ENCODE measurements at regions not wholly inside any gene's neighbourhood (a gene's known extent, or its start where the extent isn't known, plus 50 kb on each side); places are given as distances from the start of the nearest gene placed in this dataset.

DNA sequence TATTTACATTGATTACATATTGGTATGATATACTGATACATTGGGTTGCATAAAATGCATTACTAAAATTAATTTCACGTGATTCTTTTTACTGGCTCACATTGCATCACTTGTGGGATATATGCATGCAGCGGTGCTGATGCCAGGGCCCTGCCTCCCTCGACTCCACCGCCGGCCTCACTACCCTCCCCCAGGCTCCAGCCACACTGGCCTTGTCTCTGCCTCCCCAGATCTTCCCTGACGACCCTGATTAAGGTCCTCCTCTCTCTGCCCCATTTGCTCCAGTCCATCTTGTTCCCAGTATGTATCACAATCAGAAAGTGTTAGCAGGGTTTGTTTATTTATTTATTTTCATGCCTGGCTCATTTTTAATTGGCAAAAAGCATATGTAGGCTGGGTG lies 306.8 kb downstream of the FOXL1 start:
- TF ChIP-seq FOXP2 (optimal IDR thresholded peaks at IDR 0.05; ENCODE audit: borderline replicate concordance, extremely low read depth, extremely low read length, insufficient read depth) (no peak), SIN3A (IDR thresholded peaks at IDR 0.05; ENCODE audit: borderline replicate concordance, insufficient read depth, low read length) (no peak), POLR2AphosphoS5 (IDR thresholded peaks at IDR 0.05; ENCODE audit: low read depth, low read length) (no peak), TAF1 (IDR thresholded peaks at IDR 0.05; ENCODE audit: borderline replicate concordance, insufficient read depth, low read length) (no peak)
- TF ChIP-seq, protein P1, sequence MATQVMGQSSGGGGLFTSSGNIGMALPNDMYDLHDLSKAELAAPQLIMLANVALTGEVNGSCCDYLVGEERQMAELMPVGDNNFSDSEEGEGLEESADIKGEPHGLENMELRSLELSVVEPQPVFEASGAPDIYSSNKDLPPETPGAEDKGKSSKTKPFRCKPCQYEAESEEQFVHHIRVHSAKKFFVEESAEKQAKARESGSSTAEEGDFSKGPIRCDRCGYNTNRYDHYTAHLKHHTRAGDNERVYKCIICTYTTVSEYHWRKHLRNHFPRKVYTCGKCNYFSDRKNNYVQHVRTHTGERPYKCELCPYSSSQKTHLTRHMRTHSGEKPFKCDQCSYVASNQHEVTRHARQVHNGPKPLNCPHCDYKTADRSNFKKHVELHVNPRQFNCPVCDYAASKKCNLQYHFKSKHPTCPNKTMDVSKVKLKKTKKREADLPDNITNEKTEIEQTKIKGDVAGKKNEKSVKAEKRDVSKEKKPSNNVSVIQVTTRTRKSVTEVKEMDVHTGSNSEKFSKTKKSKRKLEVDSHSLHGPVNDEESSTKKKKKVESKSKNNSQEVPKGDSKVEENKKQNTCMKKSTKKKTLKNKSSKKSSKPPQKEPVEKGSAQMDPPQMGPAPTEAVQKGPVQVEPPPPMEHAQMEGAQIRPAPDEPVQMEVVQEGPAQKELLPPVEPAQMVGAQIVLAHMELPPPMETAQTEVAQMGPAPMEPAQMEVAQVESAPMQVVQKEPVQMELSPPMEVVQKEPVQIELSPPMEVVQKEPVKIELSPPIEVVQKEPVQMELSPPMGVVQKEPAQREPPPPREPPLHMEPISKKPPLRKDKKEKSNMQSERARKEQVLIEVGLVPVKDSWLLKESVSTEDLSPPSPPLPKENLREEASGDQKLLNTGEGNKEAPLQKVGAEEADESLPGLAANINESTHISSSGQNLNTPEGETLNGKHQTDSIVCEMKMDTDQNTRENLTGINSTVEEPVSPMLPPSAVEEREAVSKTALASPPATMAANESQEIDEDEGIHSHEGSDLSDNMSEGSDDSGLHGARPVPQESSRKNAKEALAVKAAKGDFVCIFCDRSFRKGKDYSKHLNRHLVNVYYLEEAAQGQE (IDR thresholded peaks at IDR 0.05; ENCODE audit: insufficient read depth in 1 of 2, low read depth in 2 of 2, low read length in 2 of 2): no peak

DNA sequence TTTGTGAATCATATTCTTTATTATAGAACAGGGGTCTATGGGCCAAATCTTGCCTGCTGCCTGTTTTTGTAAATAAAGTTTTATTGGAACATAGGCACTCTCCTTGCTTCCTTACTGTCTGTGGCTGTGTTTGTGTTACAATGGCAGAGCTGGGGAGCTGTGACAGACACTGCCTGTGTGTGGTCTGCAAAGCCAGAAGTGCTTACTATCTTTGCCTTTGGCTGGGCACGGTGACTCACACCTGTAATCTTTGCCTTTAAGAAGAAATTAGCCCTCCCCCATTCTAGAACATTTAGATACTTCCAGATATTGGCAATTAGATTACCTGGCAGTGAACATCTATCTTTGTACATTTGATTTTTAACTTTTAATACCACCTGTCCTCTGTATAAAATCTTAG lies 308.3 kb downstream of the FOXL1 start:
- TF ChIP-seq, protein P1 (IDR thresholded peaks at IDR 0.05; ENCODE audit: insufficient read depth in 1 of 2, low read depth in 2 of 2, low read length in 2 of 2): no peak
- TF ChIP-seq TAF1 (IDR thresholded peaks at IDR 0.05; ENCODE audit: borderline replicate concordance, insufficient read depth, low read length): no peak
- no peak for TF ChIP-seq SIN3A (IDR thresholded peaks at IDR 0.05; ENCODE audit: borderline replicate concordance, insufficient read depth, low read length)
- TF ChIP-seq POLR2AphosphoS5 (IDR thresholded peaks at IDR 0.05; ENCODE audit: low read depth, low read length): no peak
- no peak for TF ChIP-seq FOXP2 (optimal IDR thresholded peaks at IDR 0.05; ENCODE audit: borderline replicate concordance, extremely low read depth, extremely low read length, insufficient read depth)

DNA sequence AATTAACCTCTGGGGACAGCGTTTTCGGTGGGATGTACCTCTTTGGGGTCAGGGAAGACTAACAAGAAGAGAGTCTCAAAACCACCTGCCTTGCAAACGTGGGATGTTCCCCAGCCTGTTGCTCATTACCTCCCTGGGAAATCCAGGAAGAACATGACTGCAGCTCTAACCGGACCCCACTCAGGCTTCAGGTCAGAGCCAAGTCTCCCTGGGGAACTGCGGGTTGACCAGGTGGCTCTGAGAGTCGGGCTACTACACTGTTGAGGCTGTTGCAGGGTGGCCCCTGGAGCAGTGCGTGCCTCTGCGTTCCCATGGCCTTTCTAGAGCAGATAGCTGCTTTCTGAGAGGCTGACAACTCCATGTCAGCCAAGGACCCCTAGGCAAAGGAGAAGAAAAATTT lies 309.1 kb downstream of the FOXL1 start:
- no peak for TF ChIP-seq TAF1 (IDR thresholded peaks at IDR 0.05; ENCODE audit: borderline replicate concordance, insufficient read depth, low read length)
- TF ChIP-seq, protein P1 (IDR thresholded peaks at IDR 0.05; ENCODE audit: insufficient read depth in 1 of 2, low read depth in 2 of 2, low read length in 2 of 2): no peak
- TF ChIP-seq FOXP2 (optimal IDR thresholded peaks at IDR 0.05; ENCODE audit: borderline replicate concordance, extremely low read depth, extremely low read length, insufficient read depth): no peak
- no peak for TF ChIP-seq POLR2AphosphoS5 (IDR thresholded peaks at IDR 0.05; ENCODE audit: low read depth, low read length)
- TF ChIP-seq SIN3A (IDR thresholded peaks at IDR 0.05; ENCODE audit: borderline replicate concordance, insufficient read depth, low read length): no peak

DNA sequence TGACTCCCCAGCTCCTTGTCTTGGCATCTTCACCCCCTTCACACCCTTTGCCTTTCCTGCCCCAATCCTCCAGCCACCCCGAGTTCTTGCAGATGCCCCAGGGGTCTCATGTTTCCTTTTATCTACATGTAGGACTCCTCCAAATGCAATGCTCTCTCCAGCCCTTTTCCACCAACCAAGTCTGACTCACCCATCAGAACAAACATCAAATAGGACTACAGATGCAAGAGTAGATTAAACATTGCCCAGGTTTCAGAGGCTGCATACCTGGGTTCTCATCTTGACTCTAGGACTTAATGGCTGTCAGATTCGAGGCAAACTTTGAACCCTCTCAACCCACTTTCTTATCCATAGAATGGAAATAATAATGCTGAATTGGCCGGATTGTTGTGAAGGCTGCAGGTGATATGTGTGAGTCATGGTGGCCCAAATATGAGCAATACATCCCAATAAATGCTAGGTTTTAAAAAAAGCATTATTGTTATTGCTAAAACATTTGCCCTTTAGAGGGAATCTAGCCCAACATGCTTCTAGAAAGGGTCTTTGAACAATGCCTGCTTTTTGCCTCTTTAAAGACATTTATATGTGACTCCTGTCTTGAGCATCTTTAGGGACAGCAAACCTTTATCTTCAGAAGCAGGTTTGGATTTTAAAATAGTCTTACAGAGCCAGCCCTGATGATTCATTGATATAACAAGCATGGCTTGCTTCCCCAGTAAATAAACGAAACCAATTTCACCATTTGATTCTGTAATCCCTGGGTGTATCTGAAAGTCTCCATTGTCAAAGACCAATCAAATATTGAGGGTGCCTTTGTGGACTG lies 310.1 kb downstream of the FOXL1 start:
- no peak for TF ChIP-seq SIN3A (IDR thresholded peaks at IDR 0.05; ENCODE audit: borderline replicate concordance, insufficient read depth, low read length)
- no peak for TF ChIP-seq POLR2AphosphoS5 (IDR thresholded peaks at IDR 0.05; ENCODE audit: low read depth, low read length)
- TF ChIP-seq FOXP2 (optimal IDR thresholded peaks at IDR 0.05; ENCODE audit: borderline replicate concordance, extremely low read depth, extremely low read length, insufficient read depth): no peak
- TF ChIP-seq, protein P1 (IDR thresholded peaks at IDR 0.05; ENCODE audit: insufficient read depth in 1 of 2, low read depth in 2 of 2, low read length in 2 of 2): no peak
- no peak for TF ChIP-seq TAF1 (IDR thresholded peaks at IDR 0.05; ENCODE audit: borderline replicate concordance, insufficient read depth, low read length)
